ENCODE measurements at regions not wholly inside any gene's neighbourhood (a gene's known extent, or its start where the extent isn't known, plus 50 kb on each side); places are given as distances from the start of the nearest gene placed in this dataset.

DNA sequence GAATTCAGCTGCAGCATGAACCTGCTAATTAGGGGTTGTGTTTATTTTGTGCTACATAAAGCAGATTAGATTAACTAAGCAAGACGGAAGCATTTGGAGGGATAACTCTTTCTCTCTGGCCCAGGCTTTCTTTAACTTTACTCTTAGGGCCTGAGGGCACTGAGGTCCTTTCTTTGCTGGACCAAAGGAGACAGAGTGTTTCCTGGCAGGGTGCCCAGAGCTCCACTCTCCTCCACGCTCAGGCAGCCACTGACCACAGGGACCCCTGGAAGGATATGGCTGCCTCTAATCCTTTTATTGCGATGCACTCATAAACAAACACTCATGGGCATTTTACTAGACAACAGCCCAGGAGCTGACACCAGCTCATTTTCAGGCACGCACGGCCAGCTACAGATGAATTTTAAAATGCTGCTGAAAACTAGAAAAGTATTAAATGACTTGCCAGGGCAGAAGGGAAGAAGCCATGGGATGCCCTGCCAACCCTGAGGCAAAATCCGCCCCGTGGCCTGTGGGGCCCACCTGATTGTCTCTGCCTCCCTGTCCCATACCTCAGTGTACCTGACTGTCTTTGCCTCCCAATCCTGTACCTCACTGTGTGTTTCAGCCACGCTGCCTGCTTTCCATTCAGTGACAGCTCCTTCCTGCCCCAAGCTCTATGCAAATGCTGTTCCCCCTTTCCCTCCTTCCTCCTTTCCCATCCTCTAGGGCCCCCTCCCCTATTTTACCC lies 192.6 kb upstream of the NAV2 start:
- TF ChIP-seq, protein P1, sequence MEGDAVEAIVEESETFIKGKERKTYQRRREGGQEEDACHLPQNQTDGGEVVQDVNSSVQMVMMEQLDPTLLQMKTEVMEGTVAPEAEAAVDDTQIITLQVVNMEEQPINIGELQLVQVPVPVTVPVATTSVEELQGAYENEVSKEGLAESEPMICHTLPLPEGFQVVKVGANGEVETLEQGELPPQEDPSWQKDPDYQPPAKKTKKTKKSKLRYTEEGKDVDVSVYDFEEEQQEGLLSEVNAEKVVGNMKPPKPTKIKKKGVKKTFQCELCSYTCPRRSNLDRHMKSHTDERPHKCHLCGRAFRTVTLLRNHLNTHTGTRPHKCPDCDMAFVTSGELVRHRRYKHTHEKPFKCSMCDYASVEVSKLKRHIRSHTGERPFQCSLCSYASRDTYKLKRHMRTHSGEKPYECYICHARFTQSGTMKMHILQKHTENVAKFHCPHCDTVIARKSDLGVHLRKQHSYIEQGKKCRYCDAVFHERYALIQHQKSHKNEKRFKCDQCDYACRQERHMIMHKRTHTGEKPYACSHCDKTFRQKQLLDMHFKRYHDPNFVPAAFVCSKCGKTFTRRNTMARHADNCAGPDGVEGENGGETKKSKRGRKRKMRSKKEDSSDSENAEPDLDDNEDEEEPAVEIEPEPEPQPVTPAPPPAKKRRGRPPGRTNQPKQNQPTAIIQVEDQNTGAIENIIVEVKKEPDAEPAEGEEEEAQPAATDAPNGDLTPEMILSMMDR (IDR thresholded peaks at IDR 0.05; ENCODE audit: extremely low read depth in 1 of 2, insufficient read depth in 1 of 2, low read depth in 1 of 2, low read length in 2 of 2), result no peak
- TF ChIP-seq GATA2 (IDR thresholded peaks at IDR 0.05; ENCODE audit: insufficient read depth, insufficient read length, low read depth, low read length), result no peak
- TF ChIP-seq MYC (IDR thresholded peaks at IDR 0.05; ENCODE audit: low read depth, low read length), result no peak
- no peak for TF ChIP-seq POLR2AphosphoS5 (IDR thresholded peaks at IDR 0.05; ENCODE audit: insufficient read depth, low read depth, low read length)
- no peak for TF ChIP-seq POLR2A (IDR thresholded peaks at IDR 0.05; ENCODE audit: low read depth, low read length)
- H3K9me3 ChIP-seq (replicated peaks; ENCODE audit: control insufficient read depth, insufficient read depth, low read length), result no peaks in the 10 kb centered on the region
- CTCF ChIA-PET, result interaction anchor here (0.9 to 4.4 kb wide), 5 partner anchors 10 to 194 kb away, joined by 3 to 17 read pairs (median 4); no protein-coding TSS in a partner anchor
- no peaks in the 10 kb centered on the region for H3K9me1 ChIP-seq (replicated peaks; ENCODE audit: control insufficient read depth, extremely low read depth, insufficient read depth, low read length)
- H3K79me2 ChIP-seq (ENCODE audit: control insufficient read depth, insufficient read depth, low read length), result no peaks in the 10 kb centered on the region
- no peak overlapping the region for H2AFZ ChIP-seq (ENCODE audit: low read depth, low read length)
- no peak for DNase-seq (ENCODE audit: low read depth, low spot score)
- no TSS peak for BruUV-seq (replicated peaks)
- H3K4me2 ChIP-seq (ENCODE audit: insufficient read depth, low read length), result no peak overlapping the region
- H3K4me3 ChIP-seq (replicated peaks in 1 of 3; ENCODE audit: insufficient read depth in 1 of 3, low read depth in 1 of 3, low read length in 3 of 3), result no peak overlapping the region
- H3K27me3 ChIP-seq (ENCODE audit: control insufficient read depth in 2 of 2, insufficient read depth in 2 of 2, low read length in 2 of 2), result peaks cover 0 to 2% of the 10 kb centered on the region in 2 experiments
- FAIRE-seq, result no peak
- H3K9ac ChIP-seq (replicated peaks; ENCODE audit: extremely low read depth, insufficient read depth, low read length), result no peak overlapping the region
- POLR2A ChIA-PET, result no interaction called here
- no peaks in the 10 kb centered on the region for H3K36me3 ChIP-seq (ENCODE audit: control insufficient read depth in 2 of 2, extremely low read depth in 1 of 2, insufficient read depth in 2 of 2, low read length in 2 of 2)
- H4K20me1 ChIP-seq (replicated peaks; ENCODE audit: control insufficient read depth, extremely low read depth, insufficient read depth, low read length), result no peaks in the 10 kb centered on the region
- H3K27ac ChIP-seq (ENCODE audit: insufficient read depth, low read depth, low read length), result no peak overlapping the region
- intact Hi-C loops (cut with micrococcal nuclease), result no loop called here
- dilution Hi-C loops (cut with MboI; ENCODE audit: extremely low pct_ligation_motif_present, low sequenced_read_pairs), result no loop called here
- no peaks in the 10 kb centered on the region for H3K4me1 ChIP-seq (ENCODE audit: control insufficient read depth, extremely low read depth, insufficient read depth, low read length)

DNA sequence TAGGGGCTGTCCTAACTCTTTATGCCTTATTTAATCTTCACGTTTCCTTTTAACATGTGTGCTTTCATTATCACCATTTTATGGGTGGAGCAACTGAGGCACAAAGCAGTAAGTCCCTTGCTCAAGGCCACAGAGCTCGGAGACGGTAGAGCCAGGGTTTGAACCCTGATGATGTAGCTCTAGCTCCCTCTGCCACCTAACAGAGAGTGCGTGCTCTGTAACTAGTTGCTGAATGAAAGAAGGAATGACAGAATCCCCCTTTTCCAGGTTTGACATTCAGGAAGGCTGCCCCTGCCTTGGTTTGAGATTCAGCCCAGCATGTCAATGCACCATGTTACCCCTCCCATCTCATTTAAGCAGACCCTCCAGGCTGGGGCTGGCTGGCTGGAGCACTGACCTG lies 193.3 kb upstream of the NAV2 start:
- POLR2A ChIA-PET, result no interaction called here
- Histone ChIP-seq H3K27me3 (ENCODE audit: control insufficient read depth in 2 of 2, insufficient read depth in 2 of 2, low read length in 2 of 2) (peaks cover 0 to 2% of the 10 kb centered on the region in 2 experiments), H2AFZ (ENCODE audit: low read depth, low read length) (no peak overlapping the region), H4K20me1 (replicated peaks; ENCODE audit: control insufficient read depth, extremely low read depth, insufficient read depth, low read length) (no peaks in the 10 kb centered on the region), H3K36me3 (ENCODE audit: control insufficient read depth in 2 of 2, extremely low read depth in 1 of 2, insufficient read depth in 2 of 2, low read length in 2 of 2) (no peaks in the 10 kb centered on the region), H3K9me3 (replicated peaks; ENCODE audit: control insufficient read depth, insufficient read depth, low read length) (no peaks in the 10 kb centered on the region), H3K9me1 (replicated peaks; ENCODE audit: control insufficient read depth, extremely low read depth, insufficient read depth, low read length) (no peaks in the 10 kb centered on the region), H3K4me3 (replicated peaks in 1 of 3; ENCODE audit: insufficient read depth in 1 of 3, low read depth in 1 of 3, low read length in 3 of 3) (no peak overlapping the region), H3K79me2 (ENCODE audit: control insufficient read depth, insufficient read depth, low read length) (no peaks in the 10 kb centered on the region), H3K9ac (replicated peaks; ENCODE audit: extremely low read depth, insufficient read depth, low read length) (no peak overlapping the region), H3K4me1 (ENCODE audit: control insufficient read depth, extremely low read depth, insufficient read depth, low read length) (no peaks in the 10 kb centered on the region), H3K27ac (ENCODE audit: insufficient read depth, low read depth, low read length) (no peak overlapping the region), H3K4me2 (ENCODE audit: insufficient read depth, low read length) (no peak overlapping the region)
- CTCF ChIA-PET, result interaction anchor here (0.9 to 4.4 kb wide), 4 partner anchors 21 to 448 kb away, joined by 3 to 17 read pairs (median 4); no protein-coding TSS in a partner anchor
- no peak for TF ChIP-seq POLR2A (IDR thresholded peaks at IDR 0.05; ENCODE audit: low read depth, low read length)
- no peak for TF ChIP-seq FOS (IDR thresholded peaks at IDR 0.05; ENCODE audit: borderline replicate concordance, insufficient read depth, low read length)
- TF ChIP-seq, protein P2, sequence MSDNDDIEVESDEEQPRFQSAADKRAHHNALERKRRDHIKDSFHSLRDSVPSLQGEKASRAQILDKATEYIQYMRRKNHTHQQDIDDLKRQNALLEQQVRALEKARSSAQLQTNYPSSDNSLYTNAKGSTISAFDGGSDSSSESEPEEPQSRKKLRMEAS (IDR thresholded peaks at IDR 0.05; ENCODE audit: insufficient read depth, insufficient read length), result no peak
- no peak for TF ChIP-seq POLR2AphosphoS5 (IDR thresholded peaks at IDR 0.05; ENCODE audit: insufficient read depth, low read depth, low read length)
- TF ChIP-seq EZH2 (IDR thresholded peaks at IDR 0.05; ENCODE audit: borderline replicate concordance, low read depth, low read length, severe bottlenecking), result no peak
- TF ChIP-seq JUN (IDR thresholded peaks at IDR 0.05; ENCODE audit: borderline replicate concordance, insufficient read depth, insufficient read length, low read depth), result no peak
- TF ChIP-seq, protein P1 (IDR thresholded peaks at IDR 0.05; ENCODE audit: extremely low read depth in 1 of 2, insufficient read depth in 1 of 2, low read depth in 1 of 2, low read length in 2 of 2), result no peak
- no peak for TF ChIP-seq MYC (IDR thresholded peaks at IDR 0.05; ENCODE audit: low read depth, low read length)
- no peak for TF ChIP-seq GATA2 (IDR thresholded peaks at IDR 0.05; ENCODE audit: insufficient read depth, insufficient read length, low read depth, low read length)
- dilution Hi-C loops (cut with MboI; ENCODE audit: extremely low pct_ligation_motif_present, low sequenced_read_pairs) (no loop called here), intact Hi-C loops (cut with micrococcal nuclease) (no loop called here)
- FAIRE-seq (no peak), DNase-seq (ENCODE audit: low read depth, low spot score) (no peak)
- BruUV-seq (replicated peaks), result no TSS peak

Data from endothelial cell of umbilical vein (primary cell).